HG02885 (cell line): ENCODE measurements at regions not wholly inside any gene's neighbourhood (a gene's known extent, or its start where the extent isn't known, plus 50 kb on each side); places are given as distances from the start of the nearest gene placed in this dataset.
"Not testable (repeated sequence)": the region's sequence is repeated elsewhere in the genome, so short reads cannot be mapped to it uniquely, and the experiment has no call there.

Experiments
- ATAC-seq: cut with Tn5 transposase; IDR thresholded peaks from one replicate; pipeline ENCODE4 v1.9.1; 2021; ENCODE audit warnings: mild to moderate bottlenecking; ENCODE audit not compliant: unreplicated experiment, poor library complexity

DNA sequence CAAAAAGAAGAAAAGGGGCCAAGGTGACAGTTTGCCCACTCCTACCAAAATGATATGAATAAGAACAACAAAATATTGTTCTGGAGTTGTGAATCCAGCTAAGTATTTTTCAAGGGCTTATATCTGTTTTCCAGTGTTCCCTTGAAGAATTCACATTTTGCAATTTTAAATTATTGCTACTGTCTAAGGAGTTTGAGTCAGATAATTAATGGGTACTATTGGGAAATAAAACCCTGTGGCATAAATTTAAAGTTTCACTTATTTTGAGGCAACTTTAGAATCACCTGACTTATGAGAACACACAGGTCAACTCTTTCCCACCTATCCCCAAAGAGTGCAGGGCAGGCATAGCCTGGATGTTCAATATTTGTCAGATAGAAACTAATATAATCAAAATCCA lies 188.0 kb upstream of the GHR start:
- no peak for ATAC-seq

- ATAC-seq, result no peak
Observed at GRCh38 chr5:42235837-42236236, 187.4 kb upstream of the GHR start.

DNA sequence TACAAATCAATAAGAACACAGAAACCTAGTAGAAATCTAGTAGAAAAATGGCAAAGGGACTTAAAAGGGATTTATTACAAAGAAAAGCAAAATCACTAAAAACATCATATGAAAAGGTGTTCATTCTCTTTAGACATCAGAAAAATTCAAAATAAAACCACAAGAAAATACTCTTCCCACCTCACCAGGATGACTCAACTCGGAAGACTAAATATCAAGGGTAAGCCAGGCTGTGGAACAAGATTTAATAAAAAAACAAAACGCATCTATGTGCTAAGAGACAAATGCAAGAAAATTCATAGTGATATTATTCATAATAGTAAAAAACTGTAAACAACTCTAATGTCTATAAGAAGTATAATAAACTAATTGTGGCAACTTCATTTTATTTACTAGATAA lies 181.6 kb upstream of the GHR start:
- ATAC-seq, result no peak

- no peak for ATAC-seq
Observed at GRCh38 chr5:42242210-42242609, 181.0 kb upstream of the GHR start.

GRCh38 chr5:42242881-42243485 lies 180.3 kb upstream of the GHR start:
- no peak for ATAC-seq

- no peak for ATAC-seq
Observed at GRCh38 chr5:42252306-42252705, 170.9 kb upstream of the GHR start.

- ATAC-seq, result not testable (repeated sequence)
Observed at GRCh38 chr5:42259914-42260313, 163.3 kb upstream of the GHR start.

- no peak for ATAC-seq
Observed at GRCh38 chr5:42267091-42267490, 156.1 kb upstream of the GHR start.

DNA sequence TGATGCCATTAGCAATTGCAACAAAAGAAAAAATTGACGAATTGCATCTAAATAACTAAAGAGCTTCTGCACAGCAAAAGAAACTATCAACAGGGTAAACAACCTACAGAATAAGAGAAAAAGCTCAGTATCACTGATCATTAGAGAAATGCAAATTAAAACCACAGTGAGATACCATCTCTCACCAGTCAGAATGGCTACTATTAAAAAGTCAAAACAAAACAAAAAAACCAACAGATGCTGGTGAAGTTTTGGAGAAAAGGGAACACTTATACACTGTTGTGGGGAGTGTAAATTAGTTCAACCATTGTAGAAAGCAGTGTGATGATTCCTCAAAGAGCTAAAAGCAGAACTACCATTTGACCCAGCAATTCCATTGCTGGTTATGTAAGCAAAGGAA lies 155.1 kb upstream of the GHR start:
- ATAC-seq, result not testable (repeated sequence)

DNA sequence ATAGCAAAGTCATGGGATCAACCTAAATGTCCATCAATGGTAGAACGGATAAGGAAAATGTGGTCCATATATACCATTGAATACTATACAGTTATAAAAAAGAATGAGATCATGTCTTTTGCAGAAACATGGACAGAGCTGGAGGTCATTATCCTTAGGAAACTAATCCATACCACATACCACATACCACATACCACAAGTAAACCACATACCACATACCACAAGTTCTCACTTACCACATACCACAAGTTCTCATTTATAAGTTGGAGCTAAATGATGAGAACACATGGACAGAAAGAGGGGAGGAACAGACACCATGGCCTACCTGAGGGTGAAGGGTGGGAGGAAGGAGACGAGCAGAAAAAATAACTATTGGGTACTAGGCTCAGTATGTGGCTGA lies 154.6 kb upstream of the GHR start:
- no peak for ATAC-seq

DNA sequence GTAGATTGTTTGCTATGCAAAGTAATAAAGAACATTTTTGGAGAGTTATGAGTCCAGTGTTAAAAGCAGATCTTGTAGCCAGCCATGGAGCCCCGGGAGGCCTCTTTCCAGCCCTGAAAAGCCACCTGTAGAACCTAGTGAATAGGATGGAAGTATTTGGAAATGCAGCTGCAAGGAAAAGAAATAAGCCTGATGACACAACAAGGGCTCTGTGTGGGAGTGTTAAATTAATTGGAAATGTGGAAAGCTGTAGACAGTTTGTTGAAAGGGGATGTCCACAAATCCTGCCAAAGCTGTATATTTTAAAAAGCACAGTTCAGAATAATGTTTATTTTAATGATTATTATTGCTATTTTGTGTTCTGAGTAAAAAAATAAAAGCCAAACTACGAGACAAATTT lies 152.5 kb upstream of the GHR start:
- ATAC-seq, result no peak

GRCh38 chr5:42274913-42275312 lies 148.3 kb upstream of the GHR start:
- ATAC-seq, result no peak

DNA sequence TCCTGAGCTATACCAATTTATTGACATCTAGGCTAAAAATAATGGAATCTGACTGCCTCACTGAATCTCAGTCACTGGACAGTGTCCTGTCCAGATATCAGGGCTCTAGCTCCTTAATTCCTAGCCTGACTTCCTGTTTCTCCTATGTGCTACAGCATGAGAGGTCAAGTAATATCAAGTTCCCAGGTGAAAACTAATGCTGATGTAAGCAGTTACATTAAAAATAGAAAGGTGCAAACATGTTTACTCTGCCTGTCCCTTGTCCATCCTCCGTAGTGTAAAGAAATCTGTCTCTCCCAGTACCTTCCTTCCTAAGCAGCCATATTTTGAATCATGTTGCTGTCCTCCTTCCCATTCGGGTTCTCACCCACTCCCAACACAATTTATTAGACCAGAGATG lies 145.9 kb upstream of the GHR start:
- ATAC-seq, result no peak

DNA sequence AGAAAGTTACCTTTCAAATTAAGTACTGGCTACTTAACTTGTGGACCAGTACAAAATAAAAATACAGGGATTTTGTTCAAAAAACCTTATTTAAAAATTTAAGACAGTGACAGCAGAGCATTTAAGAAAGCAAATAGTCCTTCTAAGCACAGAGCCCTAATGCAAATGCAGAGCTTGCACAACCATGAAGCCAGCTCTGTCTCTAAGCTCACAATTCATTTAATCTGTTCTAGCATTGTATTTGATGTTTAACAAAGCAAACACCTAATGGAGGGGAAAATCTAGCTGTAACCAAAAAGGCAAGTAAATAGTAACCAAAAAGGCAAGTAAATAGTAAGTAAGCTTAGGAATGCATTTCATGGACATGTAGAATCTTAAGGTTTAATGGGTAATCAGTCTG lies 138.7 kb upstream of the GHR start:
- ATAC-seq, result no peak

DNA sequence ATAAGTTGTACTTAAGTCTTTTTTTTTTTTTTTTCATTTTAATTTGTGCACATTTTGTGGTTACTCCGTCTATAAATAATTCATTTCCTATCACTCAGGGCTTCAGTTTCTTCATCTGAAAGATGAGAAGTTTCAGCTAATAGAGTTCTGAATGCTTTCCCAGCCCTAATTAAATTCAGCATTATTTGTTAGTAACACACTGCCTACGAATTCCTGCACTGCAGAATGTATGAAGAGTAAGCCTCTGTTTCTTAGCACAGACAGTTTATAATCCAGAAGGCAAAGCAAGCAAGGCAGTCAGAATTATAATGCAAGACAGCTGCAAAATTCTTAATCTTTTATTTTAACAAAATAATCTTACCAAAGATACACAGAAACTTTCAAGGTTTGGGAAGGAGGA lies 138.0 kb upstream of the GHR start:
- ATAC-seq, result no peak

- no peak for ATAC-seq
Observed at GRCh38 chr5:42300496-42300895, 122.7 kb upstream of the GHR start.

DNA sequence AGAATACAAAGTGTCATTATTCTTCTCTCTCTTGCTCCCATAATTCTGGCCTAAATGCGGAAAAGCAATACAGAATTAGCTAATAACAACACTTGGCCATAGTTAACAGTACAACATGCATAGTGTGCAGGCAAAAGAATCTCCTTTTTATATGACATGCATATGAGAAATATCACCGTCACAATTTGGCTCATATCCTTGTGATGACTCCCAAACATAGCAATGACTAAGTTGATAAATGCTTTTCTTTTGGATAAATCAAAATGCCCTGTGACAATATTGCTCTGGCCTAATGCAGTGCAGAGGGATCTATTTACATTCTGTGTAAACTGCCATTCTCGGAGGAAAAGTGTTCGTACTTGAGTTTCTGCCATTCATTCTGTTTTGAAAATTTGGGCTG lies 121.9 kb upstream of the GHR start:
- ATAC-seq, result no peak

DNA sequence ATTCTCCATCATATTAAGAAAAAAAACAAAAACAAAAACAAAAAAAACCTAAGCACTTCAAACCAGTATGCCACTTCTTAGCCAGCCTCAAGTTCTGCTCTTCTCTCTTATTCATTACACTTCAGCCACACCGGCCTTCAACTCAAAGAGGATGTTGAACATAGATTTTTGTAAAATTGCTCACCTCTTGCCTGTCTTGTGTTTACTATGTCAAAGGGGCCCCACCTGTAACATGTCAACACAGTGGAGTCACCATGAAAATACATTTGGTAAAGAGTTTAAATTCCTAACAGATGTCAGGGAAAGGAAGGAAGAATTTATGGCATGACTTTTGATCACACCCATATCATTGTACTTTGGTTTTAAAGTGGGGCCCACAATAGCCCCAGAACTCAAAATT lies 121.1 kb upstream of the GHR start:
- ATAC-seq, result no peak

DNA sequence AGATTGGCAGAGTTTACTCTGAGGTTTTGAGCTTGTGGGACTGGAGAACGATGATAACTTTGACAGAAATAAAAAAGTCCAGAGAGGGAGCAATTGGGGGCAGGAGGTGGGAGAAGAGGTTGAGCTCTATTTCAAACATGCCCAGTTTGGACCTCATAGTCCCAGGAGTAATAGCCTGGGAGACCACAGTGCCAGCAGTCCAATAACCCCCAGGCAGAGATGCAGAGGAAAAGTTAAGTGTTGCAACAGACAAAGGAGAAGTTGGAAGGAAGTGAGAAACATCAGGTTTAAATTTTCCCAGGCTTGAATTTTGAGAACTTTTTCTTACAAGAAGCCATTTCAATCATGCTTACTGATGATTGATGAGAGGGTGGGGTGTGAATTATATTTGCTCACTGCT lies 117.0 kb upstream of the GHR start:
- ATAC-seq, result no peak

DNA sequence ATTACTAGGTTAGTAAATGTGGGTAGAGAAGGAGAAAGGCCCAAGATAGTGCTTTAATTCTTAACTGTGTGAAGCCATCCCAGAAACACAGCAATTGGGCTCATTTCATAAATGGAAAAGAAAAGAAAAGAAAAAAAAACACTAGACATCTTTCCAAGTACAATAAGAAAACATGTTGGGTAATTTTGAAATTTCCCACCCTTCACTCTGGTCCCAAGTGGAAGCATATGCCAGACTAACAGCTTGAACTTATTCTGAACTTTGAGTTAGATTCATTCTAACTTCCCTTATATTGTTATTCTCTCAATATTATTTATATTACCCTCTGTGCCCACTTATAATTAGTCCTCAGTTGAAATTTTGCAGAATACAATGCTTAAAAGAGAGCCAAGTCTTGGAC lies 113.4 kb upstream of the GHR start:
- ATAC-seq, result no peak

- no peak for ATAC-seq
Observed at GRCh38 chr5:42315214-42315613, 108.0 kb upstream of the GHR start.

DNA sequence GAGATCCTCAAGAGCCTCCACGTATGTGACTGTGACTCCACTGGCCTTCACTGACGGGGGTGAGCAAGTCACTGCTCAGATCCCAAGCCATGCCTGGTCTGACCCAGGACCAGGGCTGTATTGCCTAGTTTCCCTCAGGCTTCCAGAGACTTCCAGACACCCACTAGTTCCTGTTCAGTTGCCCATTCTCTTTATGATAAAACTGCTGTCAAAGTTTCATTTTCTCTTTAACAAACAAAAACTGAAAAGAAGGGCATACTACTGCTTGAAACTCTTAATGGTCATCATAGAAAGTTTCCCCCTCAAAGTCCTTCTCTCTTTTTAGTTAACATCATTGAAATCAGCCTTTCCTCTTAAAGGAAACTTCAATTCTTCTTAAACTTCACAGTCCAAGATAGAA lies 105.7 kb upstream of the GHR start:
- no peak for ATAC-seq

DNA sequence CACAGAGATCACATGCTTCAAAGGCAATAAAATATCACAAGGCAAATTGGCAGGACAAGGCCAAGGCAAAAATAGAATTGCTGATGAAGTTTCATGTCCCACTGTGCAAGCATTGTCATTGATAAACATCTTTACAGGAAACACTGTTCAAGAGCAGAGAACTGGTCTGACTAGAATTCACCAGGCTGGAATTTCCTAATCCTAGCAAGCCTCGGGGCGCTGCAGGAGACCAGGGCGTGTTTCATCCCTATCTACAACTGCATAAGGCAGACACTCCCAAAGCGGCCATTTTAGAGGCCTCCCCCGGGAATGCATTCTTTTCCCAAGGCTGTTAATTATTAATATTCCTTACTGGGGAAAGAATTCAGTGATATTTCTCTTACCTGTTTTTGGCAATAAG lies 103.7 kb upstream of the GHR start:
- ATAC-seq, result not testable (repeated sequence)
